Gastrocnemius medialis (tissue), 4 donors: ENCODE measurements at regions not wholly inside any gene's neighbourhood (a gene's known extent, or its start where the extent isn't known, plus 50 kb on each side); places are given as distances from the start of the nearest gene placed in this dataset.
"Not testable (repeated sequence)": the region's sequence is repeated elsewhere in the genome, so short reads cannot be mapped to it uniquely, and the experiment has no call there.

Source experiments
- ATAC-seq, 2 donors: fragments of 150-250 bp; one replicate each; pipeline ENCODE4 v1.9.1; 2016
- DNase-seq, 2 donors: peaks; one replicate each; pipeline ENCODE4 v3.0.0-alpha.2; 2019
- H3K27ac ChIP-seq, 4 donors: fragments of 200-600 bp; sonication (generic); 1 replicate in 1 of 4; 2 replicates in 3 of 4; pipeline ENCODE4 v1.5.1; 2016 to 2018; ENCODE audit warnings: mild to moderate bottlenecking in 2 of 4, moderate library complexity in 1 of 4
- H3K27me3 ChIP-seq, 3 donors: fragments of 200-600 bp; sonication (generic) in 2 of 3; 1 replicate in 1 of 3; 2 replicates in 2 of 3; pipeline versions ENCODE4 v1.5.1 to v1.6.0; 2016 to 2019; ENCODE audit warnings: mild to moderate bottlenecking in 1 of 3, moderate library complexity in 1 of 3
- H3K36me3 ChIP-seq, 2 donors: fragments of 200-600 bp; sonication (generic) in 1 of 2; one replicate each; pipeline ENCODE4 v1.5.1; 2017 to 2018
- H3K4me1 ChIP-seq, 2 donors: fragments of 200-600 bp; sonication (generic) in 1 of 2; one replicate each; pipeline ENCODE4 v1.5.1; 2016 to 2017; ENCODE audit warnings: mild to moderate bottlenecking in 2 of 2
- H3K4me3 ChIP-seq, 4 donors: fragments of 200-600 bp; sonication (generic) in 3 of 4; 1 replicate in 1 of 4; 2 replicates in 3 of 4; pipeline ENCODE4 v1.5.1; 2016 to 2019; ENCODE audit warnings: mild to moderate bottlenecking in 2 of 4
- H3K9me3 ChIP-seq, 3 donors: fragments of 200-600 bp; sonication (generic) in 2 of 3; 1 replicate in 1 of 3; 2 replicates in 2 of 3; pipeline ENCODE4 v1.5.1; 2016 to 2019
- POLR2A ChIP-seq, 2 donors: fragments of 450-650 bp; IDR thresholded peaks; one replicate each; pipeline ENCODE4 v1.6.1; 2017; ENCODE audit warnings: antibody characterized with exemption in 2 of 2, mild to moderate bottlenecking in 2 of 2, moderate library complexity in 2 of 2
- in situ Hi-C, 4 donors: fragments of 200-750 bp; cut with MboI; loops; one replicate each; pipeline versions ENCODE4 v1.15.0 to v1.8.0; 2017; ENCODE audit warnings: low sequenced_read_pairs in 4 of 4
- intact Hi-C: fragments of 100-400 bp; cut with DNase I; formaldehyde crosslinking; loops from one replicate; pipeline ENCODE4 v1.15.1; 2023; ENCODE audit warnings: low total_unique reads
- TF ChIP-seq, protein P1 (sequence below), 5 experiments: fragments of 450-650 bp in 3 of 5; fragments of 200-600 bp in 2 of 5; sonication (generic) in 2 of 5; IDR thresholded peaks in 4 of 5; conservative IDR thresholded peaks in 1 of 5; 1 replicate in 4 of 5; 2 replicates in 1 of 5; pipeline ENCODE4 v1.5.1; 2016 to 2019; ENCODE audit warnings: antibody characterized with exemption in 5 of 5, mild to moderate bottlenecking in 3 of 5, moderate library complexity in 3 of 5

DNA sequence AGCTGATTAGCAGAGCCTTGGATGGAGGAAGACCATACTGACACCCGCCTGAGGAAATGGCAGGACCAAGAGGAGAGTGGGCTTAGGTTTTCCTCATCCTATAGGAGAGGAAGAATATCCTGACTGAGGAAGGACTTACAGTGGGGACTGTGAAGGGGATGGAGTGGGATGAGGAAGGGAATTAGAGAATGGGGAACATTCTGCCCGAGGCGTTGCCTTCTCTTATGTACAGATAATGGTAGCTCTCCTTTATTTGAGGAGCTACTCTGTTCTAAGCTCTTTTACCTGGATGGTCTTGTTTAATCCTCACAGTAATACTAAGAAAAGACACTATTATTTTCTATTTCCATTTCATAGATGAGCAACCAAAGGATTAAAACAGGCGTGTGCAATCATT lies 56.0 kb downstream of the OLFML3 start:
- DNase-seq, result no peak
- intact Hi-C loops, result no loop called here
- no peak for TF ChIP-seq POLR2A (IDR thresholded peaks at IDR 0.05)
- TF ChIP-seq, protein P1, sequence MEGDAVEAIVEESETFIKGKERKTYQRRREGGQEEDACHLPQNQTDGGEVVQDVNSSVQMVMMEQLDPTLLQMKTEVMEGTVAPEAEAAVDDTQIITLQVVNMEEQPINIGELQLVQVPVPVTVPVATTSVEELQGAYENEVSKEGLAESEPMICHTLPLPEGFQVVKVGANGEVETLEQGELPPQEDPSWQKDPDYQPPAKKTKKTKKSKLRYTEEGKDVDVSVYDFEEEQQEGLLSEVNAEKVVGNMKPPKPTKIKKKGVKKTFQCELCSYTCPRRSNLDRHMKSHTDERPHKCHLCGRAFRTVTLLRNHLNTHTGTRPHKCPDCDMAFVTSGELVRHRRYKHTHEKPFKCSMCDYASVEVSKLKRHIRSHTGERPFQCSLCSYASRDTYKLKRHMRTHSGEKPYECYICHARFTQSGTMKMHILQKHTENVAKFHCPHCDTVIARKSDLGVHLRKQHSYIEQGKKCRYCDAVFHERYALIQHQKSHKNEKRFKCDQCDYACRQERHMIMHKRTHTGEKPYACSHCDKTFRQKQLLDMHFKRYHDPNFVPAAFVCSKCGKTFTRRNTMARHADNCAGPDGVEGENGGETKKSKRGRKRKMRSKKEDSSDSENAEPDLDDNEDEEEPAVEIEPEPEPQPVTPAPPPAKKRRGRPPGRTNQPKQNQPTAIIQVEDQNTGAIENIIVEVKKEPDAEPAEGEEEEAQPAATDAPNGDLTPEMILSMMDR (IDR thresholded peaks at IDR 0.05 in 4 of 5, conservative IDR thresholded peaks at IDR 0.05 in 1 of 5), result no peak

DNA sequence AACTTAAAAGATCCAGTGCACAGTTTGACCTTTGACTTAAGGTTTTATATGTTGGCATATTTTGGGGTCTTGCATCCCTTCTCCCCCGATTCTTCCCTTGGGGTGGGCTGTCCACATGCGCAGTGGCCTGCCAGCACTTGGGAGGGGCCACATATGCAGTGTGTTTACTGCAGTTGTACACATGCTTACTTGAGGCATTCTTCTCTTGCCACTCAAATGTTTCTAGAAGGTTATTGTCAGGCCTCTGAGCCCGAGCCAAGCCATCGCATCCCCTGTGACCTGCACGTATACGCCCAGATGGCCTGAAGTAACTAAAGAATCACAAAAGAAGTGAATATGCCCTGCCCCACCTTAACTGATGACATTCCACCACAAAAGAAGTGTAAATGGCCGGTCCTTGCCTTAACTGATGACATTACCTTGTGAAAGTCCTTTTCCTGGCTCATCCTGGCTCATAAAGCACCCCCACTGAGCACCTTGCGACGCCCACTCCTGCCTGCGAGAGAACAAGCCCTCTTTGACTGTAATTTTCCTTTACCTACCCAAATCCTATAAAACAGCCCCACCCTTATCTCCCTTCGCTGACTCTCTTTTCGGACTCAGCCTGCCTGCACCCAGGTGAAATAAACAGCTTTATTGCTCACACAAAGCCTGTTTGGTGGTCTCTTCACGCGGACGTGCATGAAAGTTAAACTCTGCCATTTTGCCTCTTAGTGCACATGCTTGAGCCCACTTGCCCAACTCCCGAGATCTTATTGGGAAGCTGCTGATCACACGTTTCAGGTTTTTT lies 57.8 kb downstream of the OLFML3 start:
- H3K27me3 ChIP-seq, H3K36me3 ChIP-seq, DNase-seq, ATAC-seq, in situ Hi-C loops, H3K4me3 ChIP-seq, H3K9me3 ChIP-seq, H3K27ac ChIP-seq, intact Hi-C loops: not testable (repeated sequence)
- peaks cover 7 to 13% of the 10 kb centered on the region in 2 donors for H3K4me1 ChIP-seq

More for the DNA sequence above, 56.0 kb downstream of the OLFML3 start:
- Histone ChIP-seq H3K27me3 (no peaks in the 10 kb centered on the region), H3K4me3 (no peak overlapping the region), H3K9me3 (no peaks in the 10 kb centered on the region), H3K4me1 (peaks cover 7 to 16% of the 10 kb centered on the region in 2 donors), H3K36me3 (no peaks in the 10 kb centered on the region), H3K27ac (no peak overlapping the region)
- in situ Hi-C loops, result no loop called here
- no peak for ATAC-seq

DNA sequence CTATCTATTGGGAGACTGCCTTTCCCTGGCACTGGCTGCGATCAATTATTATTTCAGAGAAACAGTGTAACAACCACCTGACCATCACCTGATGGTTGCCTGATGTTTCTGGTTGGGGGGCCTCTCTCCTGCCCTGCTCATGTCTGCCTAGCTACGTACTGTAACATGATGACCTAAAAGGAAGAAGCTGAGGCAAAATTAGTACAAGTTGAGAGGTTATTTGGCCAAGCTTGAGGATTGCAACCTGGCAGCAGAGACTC lies 58.3 kb downstream of the OLFML3 start:
- in situ Hi-C loops, result no loop called here
- intact Hi-C loops, result no loop called here
- H3K4me3 ChIP-seq, result no peak overlapping the region
- no peaks in the 10 kb centered on the region for H3K9me3 ChIP-seq
- H3K27ac ChIP-seq, result no peak overlapping the region
- no peaks in the 10 kb centered on the region for H3K27me3 ChIP-seq
- ATAC-seq, result no peak
- no peaks in the 10 kb centered on the region for H3K36me3 ChIP-seq
- H3K4me1 ChIP-seq, result peaks cover 3 to 8% of the 10 kb centered on the region in 2 donors
- no peak for DNase-seq
- TF ChIP-seq, protein P1 (IDR thresholded peaks at IDR 0.05 in 4 of 5, conservative IDR thresholded peaks at IDR 0.05 in 1 of 5), result no peak
- TF ChIP-seq POLR2A (IDR thresholded peaks at IDR 0.05), result no peak

DNA sequence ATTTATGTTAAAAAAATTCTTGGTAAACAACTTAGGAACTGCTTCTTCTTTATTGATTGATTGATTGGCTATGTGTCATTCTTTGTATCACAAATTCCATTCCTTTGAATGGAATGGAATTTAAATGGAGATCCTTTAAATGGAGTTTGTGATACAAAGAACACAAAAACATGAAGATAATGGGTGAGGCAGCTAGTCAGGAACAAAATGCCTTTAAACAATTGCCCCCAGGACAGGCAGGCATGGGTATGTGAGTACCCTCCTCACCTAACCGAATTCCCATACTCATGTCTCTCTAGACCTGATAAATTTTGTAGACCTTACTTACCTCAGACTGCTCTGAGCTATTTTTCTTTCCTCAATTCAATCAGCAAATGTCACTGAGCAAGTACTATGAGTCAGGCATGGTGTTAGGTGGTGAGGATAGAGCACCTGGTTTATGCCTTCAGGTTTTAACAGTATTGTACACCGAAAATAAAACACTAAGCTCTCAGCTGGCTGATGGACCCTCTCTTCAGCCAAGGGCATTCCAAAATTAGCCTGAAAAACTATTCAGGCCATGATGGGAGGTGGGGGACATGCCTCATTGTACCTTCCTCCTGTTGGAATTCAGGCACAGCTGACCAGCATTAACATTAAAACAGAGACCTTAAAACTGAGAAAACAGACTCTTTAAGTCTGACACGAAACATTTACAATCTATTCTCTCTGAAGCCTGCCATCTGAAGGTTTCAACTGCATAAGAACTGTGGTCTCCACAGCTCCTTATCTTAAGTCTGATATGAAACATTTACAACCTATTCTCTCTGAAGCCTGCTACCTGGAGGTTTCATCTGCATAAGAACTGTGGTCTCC lies 58.9 kb downstream of the OLFML3 start:
- DNase-seq (no peak), ATAC-seq (no peak)
- Histone ChIP-seq H3K4me1 (peaks cover 0 to 3% of the 10 kb centered on the region in 2 donors), H3K36me3 (no peaks in the 10 kb centered on the region), H3K4me3 (no peak overlapping the region), H3K9me3 (no peaks in the 10 kb centered on the region), H3K27ac (no peak overlapping the region), H3K27me3 (no peaks in the 10 kb centered on the region)
- in situ Hi-C loops, result no loop called here
- intact Hi-C loops, result no loop called here
- TF ChIP-seq, protein P1 (IDR thresholded peaks at IDR 0.05 in 4 of 5, conservative IDR thresholded peaks at IDR 0.05 in 1 of 5), result no peak
